IMR-90 (cell line): ENCODE measurements at regions not wholly inside any gene's neighbourhood (a gene's known extent, or its start where the extent isn't known, plus 50 kb on each side); places are given as distances from the start of the nearest gene placed in this dataset.

Experiments
- ATAC-seq: fragments of 200-7000 bp; cut with Tn5 transposase; 2 replicates; pipeline ENCODE4 v1.9.1; 2020; ENCODE audit warnings: low read depth, mild to moderate bottlenecking, moderate library complexity
- BruUV-seq: library from RNA; stranded (reverse); fragments of 400-500 nt; replicated peaks from 2 replicates; lab custom pipeline; 2021; lab: Mats Ljungman, UMichigan
- CTCF ChIA-PET: fragments of 300-600 bp; formaldehyde crosslinking; extraction: SDS; loops from one replicate; lab custom pipeline; 2021; ENCODE audit warnings: antibody characterized with exemption; lab: Yijun Ruan, JAX
- POLR2A ChIA-PET: fragments of 300-600 bp; sonication (Branson Sonifier 250); formaldehyde crosslinking; loops from one replicate; lab custom pipeline; 2022; ENCODE audit warnings: antibody characterized with exemption; ENCODE audit not compliant: unreplicated experiment; lab: Charles Lee
- DNase-seq: peaks from one replicate; pipeline ENCODE4 v3.0.0; 2013
- H2AFZ ChIP-seq: replicated peaks from 2 replicates; pipeline ENCODE3; 2013; ENCODE audit warnings: low read length, mild to moderate bottlenecking; ENCODE audit not compliant: poor library complexity
- H2AK5ac ChIP-seq: 2 replicates; pipeline ENCODE4 v1.6.1; 2013; ENCODE audit warnings: low read depth, low read length, inconsistent platforms
- H2AK9ac ChIP-seq: replicated peaks from 2 replicates; pipeline ENCODE3; 2013; ENCODE audit warnings: mild to moderate bottlenecking, low read depth, low read length, moderate library complexity; ENCODE audit not compliant: poor library complexity
- H2BK120ac ChIP-seq: 2 replicates; pipeline ENCODE4 v1.6.1; 2013; ENCODE audit warnings: low read depth, low read length, inconsistent platforms
- H2BK15ac ChIP-seq: 3 replicates; pipeline ENCODE4 v1.6.1; 2013; ENCODE audit warnings: low read depth, low read length, inconsistent platforms
- H2BK20ac ChIP-seq: 2 replicates; pipeline ENCODE4 v1.6.1; 2013; ENCODE audit warnings: low read depth, mild to moderate bottlenecking, inconsistent platforms, low read length, moderate library complexity
- H2BK5ac ChIP-seq: 2 replicates; pipeline ENCODE4 v1.6.1; 2013; ENCODE audit warnings: mild to moderate bottlenecking, low read depth, low read length, inconsistent platforms; ENCODE audit not compliant: poor library complexity, severe bottlenecking
- H3K14ac ChIP-seq: replicated peaks from 2 replicates; pipeline ENCODE4 v1.6.1; 2013; ENCODE audit warnings: low read depth, low read length, inconsistent platforms
- H3K18ac ChIP-seq: 2 replicates; pipeline ENCODE4 v1.6.1; 2013; ENCODE audit warnings: low read depth, low read length, control low read depth
- H3K23ac ChIP-seq: 2 replicates; pipeline ENCODE4 v1.6.1; 2013; ENCODE audit warnings: low read depth, low read length, inconsistent platforms
- H3K27ac ChIP-seq: 2 replicates; pipeline ENCODE4 v1.5.1; 2013; ENCODE audit warnings: mild to moderate bottlenecking, control low read depth, low read length; ENCODE audit not compliant: insufficient read depth
- H3K27me3 ChIP-seq: 2 replicates; pipeline ENCODE4 v1.6.1; 2013; ENCODE audit warnings: low read length; ENCODE audit not compliant: control insufficient read depth, insufficient read depth
- H3K36me3 ChIP-seq: 2 replicates; pipeline ENCODE4 v1.6.1; 2013; ENCODE audit warnings: low read length, mixed read lengths; ENCODE audit not compliant: control insufficient read depth, insufficient read depth
- H3K4ac ChIP-seq: 2 replicates; pipeline ENCODE4 v1.6.1; 2013; ENCODE audit warnings: low read depth, low read length, inconsistent platforms
- H3K4me1 ChIP-seq: 2 replicates; pipeline ENCODE4 v1.6.1; 2013; ENCODE audit warnings: low read length, mixed read lengths; ENCODE audit not compliant: control insufficient read depth, insufficient read depth
- H3K4me2 ChIP-seq: 2 replicates; pipeline ENCODE4 v1.6.1; 2013; ENCODE audit warnings: low read depth, mild to moderate bottlenecking, control low read depth, low read length, moderate library complexity
- H3K4me3 ChIP-seq: 2 replicates; pipeline ENCODE4 v1.5.1; 2013; ENCODE audit warnings: low read depth, mild to moderate bottlenecking, control low read depth, low read length, moderate library complexity; ENCODE audit not compliant: insufficient read depth
- H3K56ac ChIP-seq: 2 replicates; pipeline ENCODE4 v1.6.1; 2013; ENCODE audit warnings: low read length, inconsistent platforms; ENCODE audit not compliant: insufficient read depth; ENCODE audit errors: extremely low read depth
- H3K79me1 ChIP-seq, 2 experiments: 2 replicates each; pipeline ENCODE4 v1.6.1; 2013; ENCODE audit warnings: low read length in 2 of 2, inconsistent platforms in 1 of 2, low read depth in 1 of 2
- H3K9ac ChIP-seq: 2 replicates; pipeline ENCODE4 v1.6.1; 2013; ENCODE audit warnings: low read depth, low read length, control low read depth
- H3K9me1 ChIP-seq: 2 replicates; pipeline ENCODE4 v1.6.1; 2013; ENCODE audit warnings: low read length, inconsistent platforms; ENCODE audit not compliant: insufficient read depth
- H3K9me3 ChIP-seq: 2 replicates; pipeline ENCODE4 v1.6.1; 2013; ENCODE audit warnings: low read length; ENCODE audit not compliant: control insufficient read depth, insufficient read depth
- H4K20me1 ChIP-seq: 2 replicates; pipeline ENCODE4 v1.6.1; 2013; ENCODE audit warnings: low read length, inconsistent platforms; ENCODE audit not compliant: insufficient read depth
- H4K5ac ChIP-seq: 2 replicates; pipeline ENCODE4 v1.6.1; 2013; ENCODE audit warnings: mild to moderate bottlenecking, low read depth, low read length, control low read depth
- H4K8ac ChIP-seq, 2 experiments: 2 replicates each; pipeline ENCODE4 v1.6.1; 2013; ENCODE audit warnings: low read depth in 2 of 2, low read length in 2 of 2, control low read depth in 1 of 2, inconsistent platforms in 1 of 2
- H4K91ac ChIP-seq: 2 replicates; pipeline ENCODE4 v1.6.1; 2013; ENCODE audit warnings: low read depth, low read length, inconsistent platforms; ENCODE audit not compliant: insufficient read depth
- BHLHE40 ChIP-seq: fragments of 150-350 bp; IDR thresholded peaks from 2 replicates; pipeline ENCODE4 v1.6.1; 2016; ENCODE audit warnings: mild to moderate bottlenecking, low read depth, low read length
- CEBPB ChIP-seq: IDR thresholded peaks from 2 replicates; pipeline ENCODE4 v1.6.1; 2012; ENCODE audit warnings: low read depth, low read length, improper control_type of control experiment
- CHD1 ChIP-seq: IDR thresholded peaks from 2 replicates; pipeline ENCODE4 v1.6.1; 2012; ENCODE audit warnings: low read depth, low read length, improper control_type of control experiment
- MXI1 ChIP-seq: IDR thresholded peaks from 2 replicates; pipeline ENCODE4 v1.6.1; 2012; ENCODE audit warnings: low read depth, mild to moderate bottlenecking, low read length, moderate library complexity, borderline replicate concordance
- NFE2L2 ChIP-seq: fragments of 150-350 bp; IDR thresholded peaks from 2 replicates; pipeline ENCODE4 v1.6.1; 2016; ENCODE audit warnings: low read depth, mild to moderate bottlenecking, low read length
- POLR2A ChIP-seq: IDR thresholded peaks from 2 replicates; pipeline ENCODE4 v1.6.1; 2012; ENCODE audit warnings: mild to moderate bottlenecking, low read depth, low read length
- RAD21 ChIP-seq: IDR thresholded peaks from 2 replicates; pipeline ENCODE4 v1.6.1; 2012; ENCODE audit warnings: low read length, improper control_type of control experiment
- RCOR1 ChIP-seq: IDR thresholded peaks from 2 replicates; pipeline ENCODE4 v1.6.1; 2012; ENCODE audit warnings: mild to moderate bottlenecking, low read length, improper control_type of control experiment; ENCODE audit not compliant: insufficient replicate concordance
- SMC3 ChIP-seq: fragments of 150-350 bp; IDR thresholded peaks from 2 replicates; pipeline ENCODE4 v1.6.1; 2016; ENCODE audit warnings: low read depth, mild to moderate bottlenecking, antibody characterized with exemption, low read length, moderate library complexity
- WGBS, 2 experiments: methylation state at CpG; one replicate each; pipeline versions ENCODE4 v1.1.5 to v1.1.7; 2013; ENCODE audit warnings: missing lambda C conversion rate in 2 of 2; ENCODE audit not compliant: insufficient read length in 1 of 2; ENCODE audit errors: extremely low coverage in 2 of 2; 5-methylcytosine and 5-hydroxymethylcytosine counted together
- dilution Hi-C: fragments of 300-500 bp; cut with HindIII; formaldehyde crosslinking; loops from one replicate; pipeline ENCODE4 v1.14.3; 2018; ENCODE audit warnings: low sequenced_read_pairs; ENCODE audit not compliant: unreplicated experiment
- in situ Hi-C: fragments of 300-500 bp; cut with MboI; formaldehyde crosslinking; loops from 3 replicates; pipeline ENCODE4 v1.14.3; 2019; ENCODE audit warnings: low sequenced_read_pairs, inconsistent platforms, mixed read lengths
- intact Hi-C: fragments of 100-400 bp; cut with micrococcal nuclease; formaldehyde crosslinking; loops from 2 replicates; pipeline ENCODE4 v1.10.0; 2022
- TF ChIP-seq, protein P1 (sequence below): fragments of 150-350 bp; IDR thresholded peaks from 2 replicates; pipeline ENCODE4 v1.6.1; 2017; ENCODE audit warnings: mild to moderate bottlenecking, antibody characterized with exemption, low read length, low read depth
- TF ChIP-seq, protein P2 (sequence below): conservative IDR thresholded peaks from 2 replicates; pipeline ENCODE4 v1.5.1; 2012; ENCODE audit warnings: mild to moderate bottlenecking, low read depth, low read length, improper control_type of control experiment
- TF ChIP-seq, protein P3 (sequence below): fragments of 150-350 bp; IDR thresholded peaks from 2 replicates; pipeline ENCODE4 v1.6.1; 2016; ENCODE audit warnings: low read depth, mild to moderate bottlenecking, low read length, moderate library complexity, borderline replicate concordance

DNA sequence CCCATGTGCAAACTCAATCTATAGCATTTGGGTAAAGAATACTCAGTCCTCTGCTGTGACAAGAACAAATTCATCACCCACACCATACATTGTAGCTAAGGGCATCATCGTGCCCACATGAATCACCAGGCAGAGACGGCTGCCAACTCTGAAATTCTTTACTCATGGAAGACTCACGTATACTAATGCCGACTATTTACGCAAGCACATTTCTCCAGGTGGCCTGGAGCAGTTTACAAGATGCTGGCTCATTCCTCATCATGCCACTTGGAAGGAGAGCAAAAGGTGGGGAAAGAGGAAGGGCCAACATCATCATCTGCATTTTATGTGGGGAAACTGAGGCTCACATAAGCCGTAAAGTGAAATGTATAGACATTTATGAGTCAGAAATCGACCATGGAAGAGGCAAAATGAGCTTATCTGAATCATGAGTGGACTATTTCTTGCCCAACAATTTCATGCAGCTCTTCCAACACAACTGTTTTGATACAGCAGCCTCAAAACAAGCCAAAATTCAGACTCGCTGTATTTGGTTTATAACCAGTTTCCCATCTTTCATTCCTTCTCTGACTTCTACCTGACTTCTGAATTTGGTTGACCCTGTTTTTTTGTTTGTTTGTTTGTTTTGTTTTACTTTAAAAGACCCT lies 213.9 kb upstream of the SERP2 start:
- in situ Hi-C loops (no loop called here), dilution Hi-C loops (no loop called here), intact Hi-C loops (loop anchor here (10.0 kb wide), 2 partner anchors 65 to 225 kb away; no protein-coding TSS in a partner anchor)
- no TSS peak for BruUV-seq
- WGBS, 2 experiments: 86% methylated on average over 2 of the region's 8 CpGs; no CpG with 5 or more reads in 1 of the 2 experiments
- no peak for TF ChIP-seq BHLHE40
- no peak for TF ChIP-seq MXI1
- no peak for TF ChIP-seq SMC3
- TF ChIP-seq, protein P1, sequence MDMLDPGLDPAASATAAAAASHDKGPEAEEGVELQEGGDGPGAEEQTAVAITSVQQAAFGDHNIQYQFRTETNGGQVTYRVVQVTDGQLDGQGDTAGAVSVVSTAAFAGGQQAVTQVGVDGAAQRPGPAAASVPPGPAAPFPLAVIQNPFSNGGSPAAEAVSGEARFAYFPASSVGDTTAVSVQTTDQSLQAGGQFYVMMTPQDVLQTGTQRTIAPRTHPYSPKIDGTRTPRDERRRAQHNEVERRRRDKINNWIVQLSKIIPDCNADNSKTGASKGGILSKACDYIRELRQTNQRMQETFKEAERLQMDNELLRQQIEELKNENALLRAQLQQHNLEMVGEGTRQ: no peak
- no peak for TF ChIP-seq RAD21
- TF ChIP-seq NFE2L2: no peak
- TF ChIP-seq CHD1: no peak
- TF ChIP-seq, protein P2, sequence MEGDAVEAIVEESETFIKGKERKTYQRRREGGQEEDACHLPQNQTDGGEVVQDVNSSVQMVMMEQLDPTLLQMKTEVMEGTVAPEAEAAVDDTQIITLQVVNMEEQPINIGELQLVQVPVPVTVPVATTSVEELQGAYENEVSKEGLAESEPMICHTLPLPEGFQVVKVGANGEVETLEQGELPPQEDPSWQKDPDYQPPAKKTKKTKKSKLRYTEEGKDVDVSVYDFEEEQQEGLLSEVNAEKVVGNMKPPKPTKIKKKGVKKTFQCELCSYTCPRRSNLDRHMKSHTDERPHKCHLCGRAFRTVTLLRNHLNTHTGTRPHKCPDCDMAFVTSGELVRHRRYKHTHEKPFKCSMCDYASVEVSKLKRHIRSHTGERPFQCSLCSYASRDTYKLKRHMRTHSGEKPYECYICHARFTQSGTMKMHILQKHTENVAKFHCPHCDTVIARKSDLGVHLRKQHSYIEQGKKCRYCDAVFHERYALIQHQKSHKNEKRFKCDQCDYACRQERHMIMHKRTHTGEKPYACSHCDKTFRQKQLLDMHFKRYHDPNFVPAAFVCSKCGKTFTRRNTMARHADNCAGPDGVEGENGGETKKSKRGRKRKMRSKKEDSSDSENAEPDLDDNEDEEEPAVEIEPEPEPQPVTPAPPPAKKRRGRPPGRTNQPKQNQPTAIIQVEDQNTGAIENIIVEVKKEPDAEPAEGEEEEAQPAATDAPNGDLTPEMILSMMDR: no peak
- TF ChIP-seq POLR2A: no peak
- no peak for TF ChIP-seq RCOR1
- no peak for TF ChIP-seq CEBPB
- TF ChIP-seq, protein P3, sequence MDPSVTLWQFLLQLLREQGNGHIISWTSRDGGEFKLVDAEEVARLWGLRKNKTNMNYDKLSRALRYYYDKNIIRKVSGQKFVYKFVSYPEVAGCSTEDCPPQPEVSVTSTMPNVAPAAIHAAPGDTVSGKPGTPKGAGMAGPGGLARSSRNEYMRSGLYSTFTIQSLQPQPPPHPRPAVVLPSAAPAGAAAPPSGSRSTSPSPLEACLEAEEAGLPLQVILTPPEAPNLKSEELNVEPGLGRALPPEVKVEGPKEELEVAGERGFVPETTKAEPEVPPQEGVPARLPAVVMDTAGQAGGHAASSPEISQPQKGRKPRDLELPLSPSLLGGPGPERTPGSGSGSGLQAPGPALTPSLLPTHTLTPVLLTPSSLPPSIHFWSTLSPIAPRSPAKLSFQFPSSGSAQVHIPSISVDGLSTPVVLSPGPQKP: no peak
- Histone ChIP-seq H2BK15ac (no peak overlapping the region), H3K14ac (no peak overlapping the region), H4K8ac (no peak overlapping the region), H3K4me3 (no peak overlapping the region), H3K9me3 (no peaks in the 10 kb centered on the region), H3K36me3 (no peaks in the 10 kb centered on the region), H2AK5ac (no peak overlapping the region), H2AFZ (no peak overlapping the region), H3K56ac (no peak overlapping the region), H3K27me3 (peaks cover 4% of the 10 kb centered on the region), H2AK9ac (no peak overlapping the region), H3K23ac (no peak overlapping the region), H2BK120ac (no peak overlapping the region), H3K18ac (no peak overlapping the region), H3K9me1 (peaks cover 4% of the 10 kb centered on the region; the same call in 1 of the 2 replicates), H3K27ac (no peak overlapping the region), H3K9ac (no peak overlapping the region), H2BK5ac (no peak overlapping the region), H4K20me1 (no peaks in the 10 kb centered on the region), H3K79me1 (no peaks in the 10 kb centered on the region), H4K5ac (no peak overlapping the region), H3K4me1 (peaks cover 7% of the 10 kb centered on the region), H4K91ac (no peak overlapping the region), H2BK20ac (no peak overlapping the region), H3K4ac (no peak overlapping the region), H3K4me2 (no peak overlapping the region)
- no peak for DNase-seq
- CTCF ChIA-PET: no interaction called here
- POLR2A ChIA-PET: no interaction called here
- no peak for ATAC-seq
